HEK293 (cell line): ENCODE measurements at regions not wholly inside any gene's neighbourhood (a gene's known extent, or its start where the extent isn't known, plus 50 kb on each side); places are given as distances from the start of the nearest gene placed in this dataset.

Source experiments
- CTCF ChIA-PET: fragments of 350-600 bp; formaldehyde crosslinking; extraction: SDS; loops from one replicate; lab custom pipeline; 2021; ENCODE audit warnings: antibody characterized with exemption; lab: Yijun Ruan, JAX
- POLR2A ChIA-PET: fragments of 300-600 bp; formaldehyde crosslinking; extraction: SDS; loops from one replicate; lab custom pipeline; 2020; ENCODE audit warnings: antibody characterized with exemption, inconsistent platforms; lab: Yijun Ruan, JAX
- H3K27ac ChIP-seq: fragments of 200-500 bp; sonication (Bioruptor generic); 2 replicates; pipeline ENCODE4 v1.5.1; 2014; ENCODE audit warnings: low read depth, low read length, control low read depth, inconsistent platforms; ENCODE audit errors: extremely low read depth
- H3K36me3 ChIP-seq, 2 experiments: fragments of 200-500 bp in 1 of 2; sonication (Bioruptor generic) in 1 of 2; 1 replicate in 1 of 2; 2 replicates in 1 of 2; pipeline ENCODE4 v1.5.1; 2014 to 2017; ENCODE audit warnings: inconsistent platforms in 2 of 2, low read length in 2 of 2; ENCODE audit not compliant: control insufficient read depth in 2 of 2, insufficient read depth in 1 of 2
- H3K4me1 ChIP-seq: fragments of 200-500 bp; sonication (Bioruptor generic); 2 replicates; pipeline ENCODE4 v1.5.1; 2014; ENCODE audit warnings: mild to moderate bottlenecking, low read length, inconsistent platforms; ENCODE audit not compliant: control insufficient read depth, insufficient read depth
- H3K4me3 ChIP-seq: 2 replicates; pipeline ENCODE4 v1.5.1; 2011; ENCODE audit warnings: low read depth, mild to moderate bottlenecking, control low read depth, low read length, moderate library complexity
- H3K9me3 ChIP-seq: fragments of 200-500 bp; sonication (Bioruptor generic); 2 replicates; pipeline ENCODE4 v1.5.1; 2014; ENCODE audit warnings: low read depth, low read length, inconsistent platforms; ENCODE audit not compliant: control insufficient read depth, insufficient read depth
- CTCF ChIP-seq: fragments of 450-650 bp; formaldehyde crosslinking; IDR thresholded peaks from 2 replicates; pipeline ENCODE4 v1.5.1; 2016; ENCODE audit warnings: missing biosample characterization, missing genetic modification characterization
- HOXA7 ChIP-seq: sonication (generic); formaldehyde crosslinking; IDR thresholded peaks from 2 replicates; pipeline ENCODE4 v1.8.1; 2022; ENCODE audit warnings: missing genetic modification reagents, borderline replicate concordance
- INSM2 ChIP-seq: fragments of 450-650 bp; formaldehyde crosslinking; IDR thresholded peaks from 2 replicates; pipeline ENCODE4 v1.5.1; 2016; ENCODE audit warnings: missing biosample characterization, missing genetic modification characterization
- MYNN ChIP-seq: fragments of 450-650 bp; formaldehyde crosslinking; IDR thresholded peaks from 2 replicates; pipeline ENCODE4 v1.5.1; 2016; ENCODE audit warnings: missing biosample characterization, missing genetic modification characterization, borderline replicate concordance
- PRDM6 ChIP-seq: fragments of 450-650 bp; formaldehyde crosslinking; IDR thresholded peaks from 2 replicates; pipeline ENCODE4 v1.5.1; 2017; ENCODE audit warnings: missing biosample characterization, missing genetic modification characterization
- SP7 ChIP-seq: fragments of 450-650 bp; formaldehyde crosslinking; IDR thresholded peaks from 2 replicates; pipeline ENCODE4 v1.5.1; 2016; ENCODE audit warnings: missing biosample characterization, missing genetic modification characterization
- ZNF114 ChIP-seq: fragments of 450-650 bp; formaldehyde crosslinking; IDR thresholded peaks from 2 replicates; pipeline ENCODE4 v1.5.0; 2017; ENCODE audit warnings: missing biosample characterization, missing genetic modification characterization
- ZNF138 ChIP-seq: fragments of 450-650 bp; formaldehyde crosslinking; IDR thresholded peaks from 2 replicates; pipeline ENCODE4 v1.5.1; 2016; ENCODE audit warnings: missing biosample characterization, missing genetic modification characterization, borderline replicate concordance
- ZNF16 ChIP-seq: fragments of 450-650 bp; formaldehyde crosslinking; IDR thresholded peaks from 2 replicates; pipeline ENCODE4 v1.5.1; 2016; ENCODE audit warnings: low read depth, missing biosample characterization, missing genetic modification characterization
- ZNF280C ChIP-seq: fragments of 450-650 bp; formaldehyde crosslinking; IDR thresholded peaks from 2 replicates; pipeline ENCODE4 v1.5.1; 2016; ENCODE audit warnings: missing biosample characterization, missing genetic modification characterization
- ZNF280D ChIP-seq: fragments of 450-650 bp; formaldehyde crosslinking; IDR thresholded peaks from 2 replicates; pipeline ENCODE4 v1.5.1; 2016; ENCODE audit warnings: missing biosample characterization, missing genetic modification characterization
- ZNF335 ChIP-seq: fragments of 450-650 bp; formaldehyde crosslinking; conservative IDR thresholded peaks from 2 replicates; pipeline ENCODE4 v1.5.1; 2016; ENCODE audit warnings: missing biosample characterization, missing genetic modification characterization
- ZNF366 ChIP-seq: fragments of 450-650 bp; formaldehyde crosslinking; conservative IDR thresholded peaks from 2 replicates; pipeline ENCODE4 v1.5.1; 2016; ENCODE audit warnings: missing biosample characterization, missing genetic modification characterization
- ZNF37A ChIP-seq: fragments of 450-650 bp; IDR thresholded peaks from 2 replicates; pipeline ENCODE4 v1.5.1; 2018; ENCODE audit warnings: missing biosample characterization, missing genetic modification characterization
- ZNF426 ChIP-seq: fragments of 450-650 bp; formaldehyde crosslinking; IDR thresholded peaks from 2 replicates; pipeline ENCODE4 v1.5.1; 2017; ENCODE audit warnings: missing biosample characterization, missing genetic modification characterization, mild to moderate bottlenecking, inconsistent platforms, moderate library complexity
- ZNF530 ChIP-seq: fragments of 450-650 bp; formaldehyde crosslinking; IDR thresholded peaks from 2 replicates; pipeline ENCODE4 v1.5.1; 2016; ENCODE audit warnings: low read depth, missing biosample characterization, missing genetic modification characterization
- ZNF549 ChIP-seq: fragments of 450-650 bp; IDR thresholded peaks from 2 replicates; pipeline ENCODE4 v1.5.1; 2018; ENCODE audit warnings: missing biosample characterization, missing genetic modification characterization, mild to moderate bottlenecking, inconsistent platforms, moderate library complexity
- ZNF555 ChIP-seq: fragments of 450-650 bp; formaldehyde crosslinking; conservative IDR thresholded peaks from 2 replicates; pipeline ENCODE4 v1.5.1; 2017; ENCODE audit warnings: missing biosample characterization, mild to moderate bottlenecking, missing genetic modification characterization, inconsistent platforms
- ZNF639 ChIP-seq: fragments of 450-650 bp; formaldehyde crosslinking; IDR thresholded peaks from 2 replicates; pipeline ENCODE4 v1.5.1; 2016; ENCODE audit warnings: missing biosample characterization, missing genetic modification characterization
- ZNF645 ChIP-seq: fragments of 450-650 bp; formaldehyde crosslinking; IDR thresholded peaks from 2 replicates; pipeline ENCODE4; 2016; ENCODE audit warnings: missing biosample characterization, missing genetic modification characterization
- ZNF701 ChIP-seq: fragments of 450-650 bp; formaldehyde crosslinking; IDR thresholded peaks from 2 replicates; pipeline ENCODE4 v1.5.1; 2016; ENCODE audit warnings: missing biosample characterization, missing genetic modification characterization
- ZNF707 ChIP-seq: fragments of 450-650 bp; formaldehyde crosslinking; IDR thresholded peaks from 2 replicates; pipeline ENCODE4 v1.5.1; 2016; ENCODE audit warnings: missing biosample characterization, missing genetic modification characterization
- ZNF747 ChIP-seq: fragments of 450-650 bp; formaldehyde crosslinking; IDR thresholded peaks from 2 replicates; pipeline ENCODE4 v1.5.1; 2016; ENCODE audit warnings: missing biosample characterization, missing genetic modification characterization

- no peak for TF ChIP-seq PRDM6 (tag by site-specific recombination)
- TF ChIP-seq ZNF16 (tag by site-specific recombination) = no peak
- TF ChIP-seq INSM2 (tag by site-specific recombination) = no peak
- no peak for TF ChIP-seq ZNF426 (tag by site-specific recombination)
- TF ChIP-seq ZNF280C (tag by site-specific recombination) = no peak
- no peak for TF ChIP-seq ZNF707 (tag by site-specific recombination)
- no peak for TF ChIP-seq MYNN (tag by site-specific recombination)
- TF ChIP-seq ZNF701 (tag by site-specific recombination) = no peak
- no peak for TF ChIP-seq ZNF280D (tag by site-specific recombination)
- TF ChIP-seq ZNF549 = no peak
- TF ChIP-seq SP7 (tag by site-specific recombination) = no peak
- no peak for TF ChIP-seq ZNF530 (tag by site-specific recombination)
- no peak for TF ChIP-seq HOXA7
- no peaks in the 10 kb centered on the region for H3K4me1 ChIP-seq
- no peak overlapping the region for H3K27ac ChIP-seq
- no peaks in the 10 kb centered on the region; the same call in 1 of the 2 replicates for H3K9me3 ChIP-seq
- POLR2A ChIA-PET = no interaction called here
- H3K4me3 ChIP-seq = no peak overlapping the region
- no peaks in the 10 kb centered on the region for H3K36me3 ChIP-seq
- CTCF ChIA-PET = no interaction called here
These were observed 160.5 kb downstream of the ZFP36L2 start for GRCh38 chr2:43065871-43066270.

GRCh38 chr2:43065036-43065435 lies 161.4 kb downstream of the ZFP36L2 start:
- TF ChIP-seq ZNF645 (tag by site-specific recombination) = no peak
- no peak for TF ChIP-seq ZNF366
- no peak for TF ChIP-seq ZNF37A (tag by site-specific recombination)
- no peak for TF ChIP-seq ZNF138 (tag by site-specific recombination)
- no peak for TF ChIP-seq ZNF335
- TF ChIP-seq ZNF114 (tag by site-specific recombination) = no peak
- no peak for TF ChIP-seq ZNF747 (tag by site-specific recombination)
- no peak for TF ChIP-seq ZNF639 (tag by site-specific recombination)
- TF ChIP-seq ZNF555 (tag by site-specific recombination) = no peak
- no peak for TF ChIP-seq CTCF
- no peaks in the 10 kb centered on the region for H3K36me3 ChIP-seq
- no peaks in the 10 kb centered on the region; the same call in 1 of the 2 replicates for H3K9me3 ChIP-seq
- no peaks in the 10 kb centered on the region for H3K4me1 ChIP-seq
- POLR2A ChIA-PET = no interaction called here
- CTCF ChIA-PET = no interaction called here
- H3K4me3 ChIP-seq = no peak overlapping the region
- no peak overlapping the region for H3K27ac ChIP-seq
